HepG2 (cell line): ENCODE measurements at regions not wholly inside any gene's neighbourhood (a gene's known extent, or its start where the extent isn't known, plus 50 kb on each side); places are given as distances from the start of the nearest gene placed in this dataset.

Experiments
- ATAC-seq: fragments of 200-7000 bp; cut with Tn5 transposase; 3 replicates; pipeline ENCODE4 v1.9.1; 2020; ENCODE audit warnings: mild to moderate bottlenecking, moderate library complexity
- BruUV-seq: library from RNA; stranded (reverse); fragments of 400-500 nt; replicated peaks from 2 replicates; lab custom pipeline; 2021; lab: Mats Ljungman, UMichigan
- CTCF ChIA-PET: fragments of 300-600 bp; formaldehyde crosslinking; extraction: SDS; loops from one replicate; lab custom pipeline; 2021; ENCODE audit warnings: low total read pairs, inconsistent platforms, low intra/inter-chr PET ratio; lab: Yijun Ruan, JAX
- POLR2A ChIA-PET: fragments of 350-600 bp; sonication (Branson Sonifier 250); formaldehyde crosslinking; loops from one replicate; lab custom pipeline; 2020; ENCODE audit warnings: antibody characterized with exemption, inconsistent platforms; lab: Yijun Ruan, JAX
- DNase-seq: peaks from one replicate; pipeline ENCODE4 v3.0.0-alpha.2; 2015; ENCODE audit warnings: low spot score
- FAIRE-seq: peaks from 3 replicates; lab custom pipeline; 2011; peaks lifted over from hg19 to GRCh38; lab: Jason Lieb, UNC
- H2AFZ ChIP-seq: one replicate; pipeline ENCODE4 v1.6.1; 2011; ENCODE audit warnings: low read length, inconsistent platforms
- H3K27ac ChIP-seq: fragments of 300-600 bp; 3 replicates; pipeline ENCODE4 v1.8.0; 2011; ENCODE audit warnings: mixed run types, mild to moderate bottlenecking, mixed read lengths, low read length, inconsistent platforms; ENCODE audit not compliant: insufficient read depth; ENCODE audit errors: extremely low read length
- H3K27me3 ChIP-seq, 2 experiments: fragments of 200-600 bp in 1 of 2; 2 replicates in 1 of 2; 3 replicates in 1 of 2; pipeline versions ENCODE4 v1.6.0 to v1.8.0; 2011; ENCODE audit warnings: low read length in 2 of 2, mild to moderate bottlenecking in 2 of 2, moderate library complexity in 2 of 2, inconsistent platforms in 1 of 2; ENCODE audit not compliant: insufficient read depth in 2 of 2, control insufficient read depth in 1 of 2
- H3K36me3 ChIP-seq, 2 experiments: fragments of 200-600 bp in 1 of 2; replicated peaks in 1 of 2; 2 replicates in 1 of 2; 3 replicates in 1 of 2; pipeline versions ENCODE4 v1.5.1 to v1.8.0; 2011; ENCODE audit warnings: low read length in 2 of 2, inconsistent platforms in 1 of 2; ENCODE audit not compliant: insufficient read depth in 2 of 2, control insufficient read depth in 1 of 2
- H3K4me1 ChIP-seq: 2 replicates; pipeline ENCODE4 v1.5.1; 2012; ENCODE audit warnings: low read length, inconsistent platforms; ENCODE audit not compliant: insufficient read depth
- H3K4me2 ChIP-seq: 2 replicates; pipeline ENCODE4 v1.6.0; 2011; ENCODE audit warnings: low read depth, low read length, inconsistent platforms
- H3K4me3 ChIP-seq, 3 experiments: fragments of 200-600 bp in 1 of 3; sonication (generic), shearing (Covaris generic) in 1 of 3; replicated peaks in 1 of 3; 2 replicates each; pipeline ENCODE4 v1.5.1; 2011 to 2016; ENCODE audit warnings: low read length in 3 of 3, inconsistent platforms in 2 of 3, low read depth in 2 of 3, mild to moderate bottlenecking in 2 of 3, control low read depth in 1 of 3, mixed read lengths in 1 of 3; ENCODE audit not compliant: insufficient read depth in 1 of 3
- H3K79me2 ChIP-seq: one replicate; pipeline ENCODE4 v1.6.1; 2011; ENCODE audit warnings: low read length, inconsistent platforms; ENCODE audit not compliant: insufficient read depth
- H3K9ac ChIP-seq: 2 replicates; pipeline ENCODE4 v1.6.0; 2011; ENCODE audit warnings: mild to moderate bottlenecking, low read depth, low read length, inconsistent platforms; ENCODE audit not compliant: insufficient read depth
- H3K9me3 ChIP-seq: 2 replicates; pipeline ENCODE4 v1.5.1; 2012; ENCODE audit warnings: mild to moderate bottlenecking, low read length
- H4K20me1 ChIP-seq: 2 replicates; pipeline ENCODE4 v1.6.0; 2011; ENCODE audit warnings: inconsistent platforms, mild to moderate bottlenecking, low read length, moderate library complexity; ENCODE audit not compliant: insufficient read depth
- CEBPB ChIP-seq: IDR thresholded peaks from 2 replicates; pipeline ENCODE4 v1.6.1; 2011; ENCODE audit warnings: low read depth, low read length, improper control_type of control experiment, borderline replicate concordance
- CHCHD3 ChIP-seq: sonication (generic); formaldehyde crosslinking; IDR thresholded peaks from 2 replicates; pipeline ENCODE4 v1.8.0; 2022; ENCODE audit warnings: mild to moderate bottlenecking, missing genetic modification reagents, moderate library complexity
- ETV5 ChIP-seq: IDR thresholded peaks from 2 replicates; pipeline ENCODE4 v1.6.1; 2018; ENCODE audit warnings: missing biosample characterization, missing genetic modification reagents, inconsistent platforms, borderline replicate concordance
- HNF4G ChIP-seq, 2 experiments: sonication (generic) in 1 of 2; formaldehyde crosslinking in 1 of 2; IDR thresholded peaks; 2 replicates each; pipeline versions ENCODE4 v1.4.0 to v1.6.1; 2011 to 2020; ENCODE audit warnings: borderline replicate concordance in 2 of 2, low read depth in 2 of 2, mild to moderate bottlenecking in 2 of 2, low read length in 1 of 2, missing genetic modification reagents in 1 of 2, moderate library complexity in 1 of 2
- KDM5A ChIP-seq: fragments of 200-600 bp; sonication (generic); IDR thresholded peaks from 2 replicates; pipeline ENCODE4 v1.7.0; 2018; ENCODE audit warnings: antibody characterized with exemption, mild to moderate bottlenecking, low read length, borderline replicate concordance
- RAD51 ChIP-seq: fragments of 450-650 bp; IDR thresholded peaks from 2 replicates; pipeline ENCODE4 v1.6.1; 2016; ENCODE audit warnings: borderline replicate concordance
- TCF7 ChIP-seq: sonication (generic); IDR thresholded peaks from 2 replicates; pipeline ENCODE4 v1.6.1; 2016; ENCODE audit warnings: antibody characterized with exemption, low read depth
- ZNF343 ChIP-seq: sonication (generic); formaldehyde crosslinking; IDR thresholded peaks from 2 replicates; pipeline ENCODE4 v1.4.0; 2020; ENCODE audit warnings: mild to moderate bottlenecking, missing genetic modification reagents
- WGBS: methylation state at CpG from one replicate; pipeline ENCODE4 v1.1.6; 2017; ENCODE audit warnings: low lambda C conversion rate; 5-methylcytosine and 5-hydroxymethylcytosine counted together
- in situ Hi-C: cut with HindIII; loops from 2 replicates; pipeline ENCODE4 v1.10.0; 2017; ENCODE audit warnings: low pct_unique_long_range_greater_than_20kb; ENCODE audit not compliant: extremely low pct_ligation_motif_present
- intact Hi-C: fragments of 100-400 bp; cut with micrococcal nuclease; formaldehyde crosslinking; loops from one replicate; pipeline ENCODE4 v1.10.0; 2022; ENCODE audit not compliant: unreplicated experiment
- TF ChIP-seq, protein P1 (sequence below), 2 experiments: fragments of 450-650 bp in 1 of 2; sonication (generic) in 1 of 2; formaldehyde crosslinking in 1 of 2; IDR thresholded peaks; 2 replicates each; pipeline versions ENCODE4 v1.6.1 to v1.8.0; 2016 to 2022; ENCODE audit warnings: antibody characterized with exemption in 1 of 2, mild to moderate bottlenecking in 1 of 2, missing genetic modification reagents in 1 of 2
- TF ChIP-seq, protein P2 (sequence below): sonication (generic); formaldehyde crosslinking; IDR thresholded peaks from 2 replicates; pipeline ENCODE4 v1.4.0; 2020; ENCODE audit warnings: mild to moderate bottlenecking, missing genetic modification reagents

DNA sequence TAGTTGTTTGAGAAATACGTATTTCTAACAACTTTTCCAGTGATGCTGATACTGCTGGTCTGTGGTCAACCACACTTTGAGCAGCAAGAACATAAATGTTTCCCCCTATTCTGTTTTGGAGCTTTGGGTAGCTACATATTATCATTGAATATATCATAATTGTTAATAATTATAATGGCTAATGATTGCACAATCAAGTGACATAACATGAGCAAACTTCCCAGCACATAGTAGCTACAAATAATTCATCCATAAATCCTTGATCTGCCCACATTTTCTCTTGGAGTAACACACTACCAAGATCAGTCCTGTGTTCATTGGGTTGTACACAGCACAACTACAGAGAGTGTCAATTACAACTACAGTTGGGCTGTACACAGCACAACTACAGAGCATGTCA lies 436.3 kb upstream of the MAGEB18 start:
- intact Hi-C loops = no loop called here
- ATAC-seq = no peak

GRCh38 chrX:25717122-25717521 lies 421.0 kb upstream of the MAGEB18 start:
- Histone ChIP-seq H2AFZ (no peak overlapping the region), H3K27ac (no peak overlapping the region), H3K4me1 (no peaks in the 10 kb centered on the region), H3K27me3 (no peaks in the 10 kb centered on the region), H3K79me2 (no peaks in the 10 kb centered on the region), H3K4me3 (no peak overlapping the region), H3K9me3 (no peaks in the 10 kb centered on the region), H4K20me1 (no peaks in the 10 kb centered on the region), H3K9ac (no peak overlapping the region), H3K36me3 (no peaks in the 10 kb centered on the region), H3K4me2 (no peak overlapping the region)
- intact Hi-C loops (no loop called here), in situ Hi-C loops (no loop called here)
- DNase-seq (no peak), FAIRE-seq (no peak), ATAC-seq (no peak)
- BruUV-seq = no TSS peak
- WGBS = 0% methylated on average over 2 of the region's 2 CpGs
- POLR2A ChIA-PET = no interaction called here
- CTCF ChIA-PET = no interaction called here
- no peak for TF ChIP-seq ZNF343 (CRISPR knock-in tag)
- TF ChIP-seq CHCHD3 (CRISPR knock-in tag) = no peak
- TF ChIP-seq, protein P1, sequence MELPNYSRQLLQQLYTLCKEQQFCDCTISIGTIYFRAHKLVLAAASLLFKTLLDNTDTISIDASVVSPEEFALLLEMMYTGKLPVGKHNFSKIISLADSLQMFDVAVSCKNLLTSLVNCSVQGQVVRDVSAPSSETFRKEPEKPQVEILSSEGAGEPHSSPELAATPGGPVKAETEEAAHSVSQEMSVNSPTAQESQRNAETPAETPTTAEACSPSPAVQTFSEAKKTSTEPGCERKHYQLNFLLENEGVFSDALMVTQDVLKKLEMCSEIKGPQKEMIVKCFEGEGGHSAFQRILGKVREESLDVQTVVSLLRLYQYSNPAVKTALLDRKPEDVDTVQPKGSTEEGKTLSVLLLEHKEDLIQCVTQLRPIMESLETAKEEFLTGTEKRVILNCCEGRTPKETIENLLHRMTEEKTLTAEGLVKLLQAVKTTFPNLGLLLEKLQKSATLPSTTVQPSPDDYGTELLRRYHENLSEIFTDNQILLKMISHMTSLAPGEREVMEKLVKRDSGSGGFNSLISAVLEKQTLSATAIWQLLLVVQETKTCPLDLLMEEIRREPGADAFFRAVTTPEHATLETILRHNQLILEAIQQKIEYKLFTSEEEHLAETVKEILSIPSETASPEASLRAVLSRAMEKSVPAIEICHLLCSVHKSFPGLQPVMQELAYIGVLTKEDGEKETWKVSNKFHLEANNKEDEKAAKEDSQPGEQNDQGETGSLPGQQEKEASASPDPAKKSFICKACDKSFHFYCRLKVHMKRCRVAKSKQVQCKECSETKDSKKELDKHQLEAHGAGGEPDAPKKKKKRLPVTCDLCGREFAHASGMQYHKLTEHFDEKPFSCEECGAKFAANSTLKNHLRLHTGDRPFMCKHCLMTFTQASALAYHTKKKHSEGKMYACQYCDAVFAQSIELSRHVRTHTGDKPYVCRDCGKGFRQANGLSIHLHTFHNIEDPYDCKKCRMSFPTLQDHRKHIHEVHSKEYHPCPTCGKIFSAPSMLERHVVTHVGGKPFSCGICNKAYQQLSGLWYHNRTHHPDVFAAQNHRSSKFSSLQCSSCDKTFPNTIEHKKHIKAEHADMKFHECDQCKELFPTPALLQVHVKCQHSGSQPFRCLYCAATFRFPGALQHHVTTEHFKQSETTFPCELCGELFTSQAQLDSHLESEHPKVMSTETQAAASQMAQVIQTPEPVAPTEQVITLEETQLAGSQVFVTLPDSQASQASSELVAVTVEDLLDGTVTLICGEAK (IDR thresholded peaks at IDR 0.05) = no peak
- TF ChIP-seq, protein P1 (CRISPR knock-in tag; IDR thresholded peaks at IDR 0.05) = no peak
- no peak for TF ChIP-seq ETV5 (CRISPR knock-in tag)
- TF ChIP-seq, protein P2, sequence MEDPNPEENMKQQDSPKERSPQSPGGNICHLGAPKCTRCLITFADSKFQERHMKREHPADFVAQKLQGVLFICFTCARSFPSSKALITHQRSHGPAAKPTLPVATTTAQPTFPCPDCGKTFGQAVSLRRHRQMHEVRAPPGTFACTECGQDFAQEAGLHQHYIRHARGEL (CRISPR knock-in tag) = no peak
- no peak for TF ChIP-seq KDM5A
- TF ChIP-seq TCF7 = no peak
- no peak for TF ChIP-seq HNF4G (IDR thresholded peaks at IDR 0.05; ENCODE audit: borderline replicate concordance, low read depth, low read length)
- TF ChIP-seq HNF4G (CRISPR knock-in tag; IDR thresholded peaks at IDR 0.05; ENCODE audit: borderline replicate concordance, low read depth) = no peak

More for the DNA sequence above, 436.3 kb upstream of the MAGEB18 start:
- Histone ChIP-seq H4K20me1 (no peaks in the 10 kb centered on the region), H2AFZ (no peak overlapping the region), H3K9me3 (no peaks in the 10 kb centered on the region), H3K9ac (no peak overlapping the region), H3K27me3 (no peaks in the 10 kb centered on the region), H3K36me3 (no peaks in the 10 kb centered on the region), H3K4me3 (no peak overlapping the region), H3K27ac (no peak overlapping the region), H3K4me2 (no peak overlapping the region), H3K4me1 (no peaks in the 10 kb centered on the region), H3K79me2 (no peaks in the 10 kb centered on the region)
- BruUV-seq = no TSS peak
- in situ Hi-C loops = no loop called here
- no peak for DNase-seq
- ChIA-PET CTCF (no interaction called here), POLR2A (no interaction called here)
- TF ChIP-seq RAD51 = no peak
- TF ChIP-seq CEBPB = peak; percentile 14; the same call in 1 of the 2 replicates
- 0% methylated on average over 1 of the region's 1 CpG for WGBS
- FAIRE-seq = no peak
